ENCODE measurements at regions not wholly inside any gene's neighbourhood (a gene's known extent, or its start where the extent isn't known, plus 50 kb on each side); places are given as distances from the start of the nearest gene placed in this dataset.

DNA sequence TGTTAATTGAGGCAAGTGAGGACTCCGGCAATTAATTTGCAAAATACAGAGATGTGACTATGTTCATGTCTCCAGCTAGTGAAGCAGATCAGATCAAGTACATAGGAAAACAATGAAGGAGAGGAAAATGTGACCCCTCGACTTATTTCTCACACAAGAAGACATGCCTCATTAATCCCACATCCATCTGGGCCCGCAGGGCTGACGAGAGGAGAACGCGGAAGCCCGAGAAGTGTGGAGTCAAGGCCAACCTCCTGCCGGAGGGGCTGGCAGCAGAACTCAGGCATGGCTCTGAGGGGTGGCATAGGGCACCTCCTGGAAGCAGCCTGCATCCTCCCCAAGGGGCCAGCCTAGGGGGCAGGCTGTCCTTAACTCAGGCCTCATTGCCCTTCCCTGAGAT, 54.4 kb downstream of the ZNF503 start:
- intact Hi-C loops (cut with DNase I), result no loop called here
- TF ChIP-seq, protein P1, sequence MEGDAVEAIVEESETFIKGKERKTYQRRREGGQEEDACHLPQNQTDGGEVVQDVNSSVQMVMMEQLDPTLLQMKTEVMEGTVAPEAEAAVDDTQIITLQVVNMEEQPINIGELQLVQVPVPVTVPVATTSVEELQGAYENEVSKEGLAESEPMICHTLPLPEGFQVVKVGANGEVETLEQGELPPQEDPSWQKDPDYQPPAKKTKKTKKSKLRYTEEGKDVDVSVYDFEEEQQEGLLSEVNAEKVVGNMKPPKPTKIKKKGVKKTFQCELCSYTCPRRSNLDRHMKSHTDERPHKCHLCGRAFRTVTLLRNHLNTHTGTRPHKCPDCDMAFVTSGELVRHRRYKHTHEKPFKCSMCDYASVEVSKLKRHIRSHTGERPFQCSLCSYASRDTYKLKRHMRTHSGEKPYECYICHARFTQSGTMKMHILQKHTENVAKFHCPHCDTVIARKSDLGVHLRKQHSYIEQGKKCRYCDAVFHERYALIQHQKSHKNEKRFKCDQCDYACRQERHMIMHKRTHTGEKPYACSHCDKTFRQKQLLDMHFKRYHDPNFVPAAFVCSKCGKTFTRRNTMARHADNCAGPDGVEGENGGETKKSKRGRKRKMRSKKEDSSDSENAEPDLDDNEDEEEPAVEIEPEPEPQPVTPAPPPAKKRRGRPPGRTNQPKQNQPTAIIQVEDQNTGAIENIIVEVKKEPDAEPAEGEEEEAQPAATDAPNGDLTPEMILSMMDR (IDR thresholded peaks at IDR 0.05), result no peak
- no peak for ATAC-seq

DNA sequence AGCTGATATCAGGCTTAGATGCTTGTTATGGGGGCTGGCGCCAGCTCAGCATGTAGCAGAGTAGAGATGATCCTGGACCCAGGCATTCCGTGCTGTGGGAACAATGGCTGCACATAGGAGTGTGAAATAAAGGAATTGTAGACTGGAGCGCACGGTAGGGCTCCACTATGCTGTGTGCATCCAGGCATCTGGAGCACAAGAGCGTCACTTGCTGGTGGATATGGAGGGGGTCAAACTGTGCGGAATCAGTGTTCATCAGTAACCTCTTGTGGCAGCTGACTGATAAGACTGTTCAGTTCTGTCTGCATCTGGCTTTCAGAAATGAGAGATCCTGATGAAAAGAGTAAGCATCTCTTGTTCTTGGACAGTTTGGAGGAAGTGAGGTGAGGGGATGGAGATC, 55.8 kb downstream of the ZNF503 start:
- intact Hi-C loops (cut with DNase I), result no loop called here
- H3K4me1 ChIP-seq, result no peaks in the 10 kb centered on the region
- H3K4me3 ChIP-seq, result no peak overlapping the region
- H3K9me3 ChIP-seq, result no peaks in the 10 kb centered on the region
- H3K36me3 ChIP-seq, result no peaks in the 10 kb centered on the region
- TF ChIP-seq, protein P1 (IDR thresholded peaks at IDR 0.05), result no peak
- no peak for DNase-seq
- no peak for ATAC-seq
- no peak overlapping the region for H3K27ac ChIP-seq
- no peaks in the 10 kb centered on the region for H3K27me3 ChIP-seq (ENCODE audit: low read depth)

More for the DNA sequence above, 54.4 kb downstream of the ZNF503 start:
- H3K4me1 ChIP-seq, result no peaks in the 10 kb centered on the region
- H3K36me3 ChIP-seq, result no peaks in the 10 kb centered on the region
- no peaks in the 10 kb centered on the region for H3K9me3 ChIP-seq
- H3K4me3 ChIP-seq, result no peak overlapping the region
- no peaks in the 10 kb centered on the region for H3K27me3 ChIP-seq (ENCODE audit: low read depth)
- H3K27ac ChIP-seq, result no peak overlapping the region
- no peak for DNase-seq

- no peak for ATAC-seq
- no peaks in the 10 kb centered on the region for H3K9me3 ChIP-seq
- no peaks in the 10 kb centered on the region for H3K4me1 ChIP-seq
- no peaks in the 10 kb centered on the region for H3K27me3 ChIP-seq (ENCODE audit: low read depth)
- intact Hi-C loops (cut with DNase I), result no loop called here
- no peak for DNase-seq
- TF ChIP-seq, protein P1 (IDR thresholded peaks at IDR 0.05), result no peak
- no peaks in the 10 kb centered on the region for H3K36me3 ChIP-seq
- H3K27ac ChIP-seq, result no peak overlapping the region
- no peak overlapping the region for H3K4me3 ChIP-seq
Measured at GRCh38 chr10:75344170-75344569, 57.4 kb downstream of the ZNF503 start.

DNA sequence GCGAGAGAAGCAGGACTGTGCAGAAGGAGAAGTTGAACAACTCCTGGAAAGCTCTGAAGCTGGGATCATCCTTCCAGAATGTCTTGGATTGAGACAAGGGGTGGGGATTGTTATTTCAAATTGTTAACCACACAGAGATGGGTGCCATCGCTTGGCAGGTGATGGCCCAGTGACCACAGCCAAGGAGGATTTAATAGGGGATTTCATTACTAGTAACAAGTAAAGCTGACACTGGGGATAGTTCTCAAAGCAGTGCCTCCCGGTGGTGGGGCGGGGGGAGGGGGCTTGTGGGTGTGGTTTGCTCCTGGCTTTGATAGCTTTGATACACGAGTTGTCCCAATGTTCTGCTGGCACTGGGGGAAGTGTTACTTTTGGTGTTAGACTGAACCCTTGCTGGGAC, 59.2 kb downstream of the ZNF503 start:
- ATAC-seq, result no peak
- DNase-seq, result no peak
- H3K27ac ChIP-seq, result no peak overlapping the region
- no peaks in the 10 kb centered on the region for H3K36me3 ChIP-seq
- no peaks in the 10 kb centered on the region for H3K9me3 ChIP-seq
- no peak overlapping the region for H3K4me3 ChIP-seq
- H3K4me1 ChIP-seq, result no peaks in the 10 kb centered on the region
- no peaks in the 10 kb centered on the region for H3K27me3 ChIP-seq (ENCODE audit: low read depth)
- intact Hi-C loops (cut with DNase I), result no loop called here
- TF ChIP-seq, protein P1 (IDR thresholded peaks at IDR 0.05), result no peak

GRCh38 chr10:75335983-75336382, 65.6 kb downstream of the ZNF503 start:
- no peak for ATAC-seq
- H3K4me3 ChIP-seq, result no peak overlapping the region
- H3K9me3 ChIP-seq, result no peaks in the 10 kb centered on the region
- no peak overlapping the region for H3K27ac ChIP-seq
- H3K27me3 ChIP-seq (ENCODE audit: low read depth), result no peaks in the 10 kb centered on the region
- TF ChIP-seq, protein P1 (IDR thresholded peaks at IDR 0.05), result no peak
- intact Hi-C loops (cut with DNase I), result no loop called here
- H3K4me1 ChIP-seq, result no peaks in the 10 kb centered on the region
- DNase-seq, result no peak
- no peaks in the 10 kb centered on the region for H3K36me3 ChIP-seq

- TF ChIP-seq, protein P1 (IDR thresholded peaks at IDR 0.05), result no peak
- Histone ChIP-seq H3K4me1 (no peaks in the 10 kb centered on the region), H3K4me3 (no peak overlapping the region), H3K9me3 (no peaks in the 10 kb centered on the region), H3K36me3 (no peaks in the 10 kb centered on the region), H3K27ac (no peak overlapping the region), H3K27me3 (ENCODE audit: low read depth) (no peaks in the 10 kb centered on the region)
- intact Hi-C loops (cut with DNase I), result no loop called here
- ATAC-seq, result no peak
- DNase-seq, result no peak
Measured at GRCh38 chr10:75335191-75335590, 66.4 kb downstream of the ZNF503 start.

All from lower lobe of right lung (tissue), 2 donors.